ENCODE measurements at regions not wholly inside any gene's neighbourhood (a gene's known extent, or its start where the extent isn't known, plus 50 kb on each side); places are given as distances from the start of the nearest gene placed in this dataset.
A peak's percentile ranks its signal among the peaks of the same experiment; 100 is the strongest.

DNA sequence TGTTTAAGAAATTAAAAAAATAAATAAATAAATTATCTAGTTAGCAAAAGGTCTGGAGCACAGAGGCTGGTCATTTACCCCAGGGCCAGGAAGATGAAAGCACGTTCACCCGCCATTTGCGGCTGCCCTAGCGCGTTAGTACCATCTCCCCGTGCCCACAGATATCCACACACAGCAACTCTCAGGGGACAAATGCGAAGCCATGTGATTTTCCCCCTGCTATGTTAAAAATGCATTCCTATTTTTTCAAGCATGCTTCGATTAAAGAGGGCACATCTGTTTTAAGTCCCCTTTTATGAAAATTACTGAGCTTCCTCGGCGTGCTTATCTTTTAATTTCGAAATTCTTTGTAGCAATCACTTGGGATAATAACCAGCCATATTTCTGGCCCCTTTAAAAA is 56.9 kb upstream of the PIWIL1 start:
- peaks cover 7% of the 10 kb centered on the region for H3K4me1 Mint-ChIP-seq (ENCODE audit: low read depth)
- intact Hi-C loops (cut with micrococcal nuclease), result loop anchor here (10.0 kb wide), 1 partner anchor 54 kb away; the partner anchor contains the start of gene PIWIL1
- no peak overlapping the region for H3K4me3 Mint-ChIP-seq (ENCODE audit: low read depth)
- H3K27ac Mint-ChIP-seq, result no peak overlapping the region
- H3K9me3 Mint-ChIP-seq, result peaks cover 23% of the 10 kb centered on the region
- H3K27me3 Mint-ChIP-seq (ENCODE audit: low read depth), result no peaks in the 10 kb centered on the region
- DNase-seq (ENCODE audit: low spot score), result no peak
- H3K36me3 Mint-ChIP-seq (ENCODE audit: low read depth), result peaks cover 3% of the 10 kb centered on the region

DNA sequence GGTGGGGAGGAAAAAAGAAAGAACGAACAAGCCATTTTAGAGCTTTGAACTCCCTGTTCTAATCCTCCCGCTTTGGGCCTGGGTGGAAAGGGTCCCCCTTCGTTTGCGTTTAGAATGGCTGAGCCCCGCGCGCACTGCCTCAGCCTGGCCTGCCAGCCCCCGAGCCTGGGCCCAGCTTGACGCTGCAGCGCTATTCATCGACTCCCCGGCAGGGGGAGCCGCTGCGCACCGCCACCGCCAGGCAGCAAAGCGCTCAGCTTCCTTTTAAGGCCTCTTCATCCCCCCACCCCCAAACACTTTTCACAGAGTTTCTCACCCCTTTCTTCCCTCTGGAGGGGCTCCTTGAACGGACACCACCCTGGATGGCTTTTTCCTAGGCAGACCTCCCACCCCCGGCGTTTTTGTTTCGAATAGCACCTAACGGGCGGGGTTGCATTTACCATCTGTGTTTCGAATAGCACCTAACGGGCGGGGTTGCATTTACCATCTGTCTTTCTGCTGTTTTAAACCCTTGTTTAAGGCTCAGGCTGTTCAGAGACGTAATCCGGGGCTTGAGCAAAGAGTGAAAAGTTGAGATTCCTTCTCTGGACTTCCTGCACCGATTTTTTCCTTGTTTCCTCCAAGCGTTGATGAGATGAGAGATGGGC is 56.4 kb upstream of the PIWIL1 start:
- H3K27ac Mint-ChIP-seq, result no peak overlapping the region
- H3K36me3 Mint-ChIP-seq (ENCODE audit: low read depth), result peaks cover 3% of the 10 kb centered on the region
- DNase-seq (ENCODE audit: low spot score), result peak; percentile 22
- no peaks in the 10 kb centered on the region for H3K27me3 Mint-ChIP-seq (ENCODE audit: low read depth)
- H3K4me1 Mint-ChIP-seq (ENCODE audit: low read depth), result peaks cover 7% of the 10 kb centered on the region
- H3K4me3 Mint-ChIP-seq (ENCODE audit: low read depth), result no peak overlapping the region
- H3K9me3 Mint-ChIP-seq, result peaks cover 23% of the 10 kb centered on the region
- intact Hi-C loops (cut with micrococcal nuclease), result loop anchor here (10.0 kb wide), 1 partner anchor 54 kb away; the partner anchor contains the start of gene PIWIL1

DNA sequence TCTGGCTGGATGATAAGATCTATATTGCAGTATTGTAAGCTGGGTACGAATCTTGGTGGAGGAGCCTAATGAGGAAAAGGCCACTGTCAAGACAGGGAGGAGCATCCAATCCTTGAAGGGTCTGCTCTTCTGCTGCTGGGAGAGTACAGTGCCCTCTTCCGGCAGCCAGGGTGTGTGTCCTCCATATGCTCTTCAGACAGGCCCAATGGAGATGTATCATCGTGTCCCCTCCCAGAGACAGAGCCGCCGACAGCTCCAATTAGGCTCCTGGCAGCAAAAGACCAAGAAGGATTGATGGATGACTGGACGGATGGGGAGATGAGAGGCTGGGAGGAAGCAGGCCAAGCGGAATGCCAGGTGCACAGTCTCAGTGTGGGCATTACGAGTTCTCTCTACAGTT is 51.6 kb upstream of the PIWIL1 start:
- no peak for DNase-seq (ENCODE audit: low spot score)
- no peak overlapping the region for H3K4me3 Mint-ChIP-seq (ENCODE audit: low read depth)
- peaks cover 3% of the 10 kb centered on the region for H3K36me3 Mint-ChIP-seq (ENCODE audit: low read depth)
- peaks cover 19% of the 10 kb centered on the region for H3K9me3 Mint-ChIP-seq
- intact Hi-C loops (cut with micrococcal nuclease), result loop anchor here (10.0 kb wide), 1 partner anchor 49 kb away; the partner anchor contains the start of gene PIWIL1
- no peak overlapping the region for H3K27ac Mint-ChIP-seq
- peaks cover 2% of the 10 kb centered on the region for H3K4me1 Mint-ChIP-seq (ENCODE audit: low read depth)
- no peaks in the 10 kb centered on the region for H3K27me3 Mint-ChIP-seq (ENCODE audit: low read depth)

DNA sequence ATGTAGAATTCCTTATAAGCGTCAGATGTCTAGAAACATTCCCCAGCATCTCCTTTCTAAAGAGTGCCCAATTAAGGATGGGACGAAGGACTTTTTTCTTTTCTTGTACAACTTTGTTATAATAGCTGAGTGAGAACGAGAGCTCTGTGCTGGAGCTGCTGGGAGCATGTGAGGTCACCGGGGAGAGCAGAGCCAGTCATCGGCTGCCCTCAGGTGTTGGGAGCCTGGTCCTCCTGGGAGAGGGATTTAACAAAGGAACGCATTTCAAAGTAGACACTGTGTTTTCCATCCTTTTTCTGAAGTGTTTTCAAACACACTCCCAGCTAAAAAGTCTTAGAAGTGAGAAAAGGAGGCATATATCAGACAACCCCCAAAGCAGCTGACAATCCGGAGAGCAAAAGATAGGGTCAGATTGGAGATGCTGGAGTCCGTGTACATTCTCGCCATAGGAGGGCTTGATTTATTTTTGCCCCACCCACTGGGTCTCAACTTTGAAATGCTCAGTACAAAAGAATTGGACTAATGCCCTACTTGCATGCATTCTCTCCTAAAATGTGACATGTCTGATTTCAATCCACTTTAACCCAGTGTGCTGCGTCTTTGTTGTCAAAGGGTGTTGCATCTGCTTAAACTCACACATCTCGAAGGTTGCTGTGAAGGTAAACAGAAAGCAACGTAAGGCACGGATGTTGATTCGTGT is 50.8 kb upstream of the PIWIL1 start:
- intact Hi-C loops (cut with micrococcal nuclease), result loop anchor here (10.0 kb wide), 1 partner anchor 48 kb away; the partner anchor contains the start of gene PIWIL1
- no peak for DNase-seq (ENCODE audit: low spot score)
- Mint-ChIP-seq H3K9me3 (peaks cover 19% of the 10 kb centered on the region), H3K36me3 (ENCODE audit: low read depth) (peaks cover 3% of the 10 kb centered on the region), H3K4me1 (ENCODE audit: low read depth) (peaks cover 2% of the 10 kb centered on the region), H3K27ac (no peak overlapping the region), H3K27me3 (ENCODE audit: low read depth) (no peaks in the 10 kb centered on the region), H3K4me3 (ENCODE audit: low read depth) (no peak overlapping the region)

All from activated T-helper 2 cell treated with anti-CD3 and anti-CD28 coated beads, Interferon-gamma antibody, Interleukin-2, Interleukin-4, amounts not matched to agents 10 μg/mL and 5 μg/mL and 100 μg/mL, durations not matched to agents 14 hours and 24 hours and 36 hours (primary cell).